ENCODE measurements at regions not wholly inside any gene's neighbourhood (a gene's known extent, or its start where the extent isn't known, plus 50 kb on each side); places are given as distances from the start of the nearest gene placed in this dataset.

- no peak overlapping the region for H3K4me2 ChIP-seq (ENCODE audit: low read length)
- H3K4me1 ChIP-seq (ENCODE audit: control insufficient read depth, insufficient read depth, low read length) = no peaks in the 10 kb centered on the region
- peaks cover 29% of the 10 kb centered on the region for H3K9me3 ChIP-seq (replicated peaks; ENCODE audit: low read length)
- H3K4me3 ChIP-seq (ENCODE audit: low read length) = no peak overlapping the region
- no peak overlapping the region for H3K9ac ChIP-seq (ENCODE audit: low read depth, low read length)
- no peaks in the 10 kb centered on the region for H3K27me3 ChIP-seq (ENCODE audit: control insufficient read depth, insufficient read depth, low read length)
- no peaks in the 10 kb centered on the region for H3K36me3 ChIP-seq (ENCODE audit: insufficient read depth, low read length)
These were observed 588.6 kb upstream of the MKI67 start for GRCh38 chr10:128714644-128715415.

DNA sequence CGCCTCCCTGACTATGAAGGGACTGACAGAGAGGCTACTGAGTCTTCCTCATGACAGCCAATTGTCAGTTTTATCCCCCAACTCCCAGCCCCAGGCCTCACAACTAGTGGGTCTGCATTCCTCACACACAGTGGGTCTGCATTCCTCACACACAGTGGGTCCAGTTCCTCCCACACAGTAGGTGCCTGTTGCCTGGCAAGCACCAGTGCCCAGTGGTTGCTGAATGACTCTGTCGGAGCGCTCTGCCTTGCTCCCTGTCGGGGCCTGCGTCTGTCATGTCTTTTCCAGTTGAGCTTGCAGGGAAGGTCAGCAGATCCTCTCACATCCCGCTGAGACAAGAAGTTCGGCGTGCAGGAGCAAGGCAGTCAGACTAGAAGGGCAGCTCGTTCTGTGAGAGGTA lies 590.0 kb upstream of the MKI67 start:
- Histone ChIP-seq H3K4me3 (ENCODE audit: low read length) (no peak overlapping the region), H3K4me1 (ENCODE audit: control insufficient read depth, insufficient read depth, low read length) (no peaks in the 10 kb centered on the region), H3K9me3 (replicated peaks; ENCODE audit: low read length) (peaks cover 29% of the 10 kb centered on the region), H3K9ac (ENCODE audit: low read depth, low read length) (no peak overlapping the region), H3K36me3 (ENCODE audit: insufficient read depth, low read length) (no peaks in the 10 kb centered on the region), H3K4me2 (ENCODE audit: low read length) (no peak overlapping the region), H3K27me3 (ENCODE audit: control insufficient read depth, insufficient read depth, low read length) (no peaks in the 10 kb centered on the region)

DNA sequence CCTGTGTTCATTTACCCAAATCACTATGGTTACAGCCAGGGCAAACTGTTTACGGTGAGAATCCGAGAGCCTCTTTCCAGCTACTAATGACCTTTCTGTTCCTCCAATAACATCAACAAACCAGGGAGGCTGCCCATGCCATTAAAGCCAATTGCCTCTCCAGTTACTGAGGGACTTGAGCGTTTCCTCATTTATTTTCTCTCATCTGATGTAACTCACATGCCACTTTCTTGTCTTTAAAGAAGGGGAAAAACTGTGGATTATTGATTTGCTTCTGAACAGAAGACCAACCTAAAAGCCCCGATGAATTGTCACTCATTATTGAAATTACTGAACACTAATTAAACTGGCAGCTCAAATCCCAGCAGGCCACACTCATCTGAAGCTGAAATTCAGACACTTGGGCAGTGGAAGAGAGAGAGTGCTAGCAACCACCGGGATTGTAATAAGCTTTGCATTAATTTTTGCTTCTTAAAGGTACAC lies 595.8 kb upstream of the MKI67 start:
- H3K36me3 ChIP-seq (ENCODE audit: insufficient read depth, low read length) = no peaks in the 10 kb centered on the region
- H3K4me2 ChIP-seq (ENCODE audit: low read length) = no peak overlapping the region
- no peaks in the 10 kb centered on the region for H3K27me3 ChIP-seq (ENCODE audit: control insufficient read depth, insufficient read depth, low read length)
- H3K9me3 ChIP-seq (replicated peaks; ENCODE audit: low read length) = peaks cover 7% of the 10 kb centered on the region
- no peaks in the 10 kb centered on the region for H3K4me1 ChIP-seq (ENCODE audit: control insufficient read depth, insufficient read depth, low read length)
- no peak overlapping the region for H3K4me3 ChIP-seq (ENCODE audit: low read length)
- H3K9ac ChIP-seq (ENCODE audit: low read depth, low read length) = no peak overlapping the region

GRCh38 chr10:128722947-128723346 lies 596.7 kb upstream of the MKI67 start:
- Histone ChIP-seq H3K9me3 (replicated peaks; ENCODE audit: low read length) (peaks cover 9% of the 10 kb centered on the region), H3K9ac (ENCODE audit: low read depth, low read length) (no peak overlapping the region), H3K27me3 (ENCODE audit: control insufficient read depth, insufficient read depth, low read length) (no peaks in the 10 kb centered on the region), H3K4me3 (ENCODE audit: low read length) (no peak overlapping the region), H3K4me2 (ENCODE audit: low read length) (no peak overlapping the region), H3K36me3 (ENCODE audit: insufficient read depth, low read length) (no peaks in the 10 kb centered on the region), H3K4me1 (ENCODE audit: control insufficient read depth, insufficient read depth, low read length) (no peaks in the 10 kb centered on the region)

- H3K4me2 ChIP-seq (ENCODE audit: low read length) = no peak overlapping the region
- no peaks in the 10 kb centered on the region for H3K4me1 ChIP-seq (ENCODE audit: control insufficient read depth, insufficient read depth, low read length)
- H3K27me3 ChIP-seq (ENCODE audit: control insufficient read depth, insufficient read depth, low read length) = no peaks in the 10 kb centered on the region
- H3K9ac ChIP-seq (ENCODE audit: low read depth, low read length) = no peak overlapping the region
- H3K4me3 ChIP-seq (ENCODE audit: low read length) = no peak overlapping the region
- peaks cover 9% of the 10 kb centered on the region for H3K9me3 ChIP-seq (replicated peaks; ENCODE audit: low read length)
- no peaks in the 10 kb centered on the region for H3K36me3 ChIP-seq (ENCODE audit: insufficient read depth, low read length)
These were observed 597.5 kb upstream of the MKI67 start for GRCh38 chr10:128723631-128724205.

GRCh38 chr10:128725531-128725930 lies 599.3 kb upstream of the MKI67 start:
- Histone ChIP-seq H3K9me3 (replicated peaks; ENCODE audit: low read length) (peaks cover 9% of the 10 kb centered on the region), H3K4me3 (ENCODE audit: low read length) (no peak overlapping the region), H3K4me2 (ENCODE audit: low read length) (no peak overlapping the region), H3K27me3 (ENCODE audit: control insufficient read depth, insufficient read depth, low read length) (no peaks in the 10 kb centered on the region), H3K9ac (ENCODE audit: low read depth, low read length) (no peak overlapping the region), H3K4me1 (ENCODE audit: control insufficient read depth, insufficient read depth, low read length) (no peaks in the 10 kb centered on the region), H3K36me3 (ENCODE audit: insufficient read depth, low read length) (no peaks in the 10 kb centered on the region)

GRCh38 chr10:128727114-128727513 lies 600.9 kb upstream of the MKI67 start:
- Histone ChIP-seq H3K27me3 (ENCODE audit: control insufficient read depth, insufficient read depth, low read length) (no peaks in the 10 kb centered on the region), H3K9me3 (replicated peaks; ENCODE audit: low read length) (peaks cover 6% of the 10 kb centered on the region), H3K36me3 (ENCODE audit: insufficient read depth, low read length) (no peaks in the 10 kb centered on the region), H3K4me3 (ENCODE audit: low read length) (no peak overlapping the region), H3K4me1 (ENCODE audit: control insufficient read depth, insufficient read depth, low read length) (no peaks in the 10 kb centered on the region), H3K4me2 (ENCODE audit: low read length) (no peak overlapping the region), H3K9ac (ENCODE audit: low read depth, low read length) (no peak overlapping the region)

- no peaks in the 10 kb centered on the region for H3K27me3 ChIP-seq (ENCODE audit: control insufficient read depth, insufficient read depth, low read length)
- H3K36me3 ChIP-seq (ENCODE audit: insufficient read depth, low read length) = no peaks in the 10 kb centered on the region
- H3K9ac ChIP-seq (ENCODE audit: low read depth, low read length) = no peak overlapping the region
- peaks cover 17% of the 10 kb centered on the region for H3K9me3 ChIP-seq (replicated peaks; ENCODE audit: low read length)
- no peaks in the 10 kb centered on the region for H3K4me1 ChIP-seq (ENCODE audit: control insufficient read depth, insufficient read depth, low read length)
- H3K4me3 ChIP-seq (ENCODE audit: low read length) = no peak overlapping the region
- H3K4me2 ChIP-seq (ENCODE audit: low read length) = no peak overlapping the region
These were observed 603.7 kb upstream of the MKI67 start for GRCh38 chr10:128729910-128730420.

- Histone ChIP-seq H3K4me3 (ENCODE audit: low read length) (no peak overlapping the region), H3K9ac (ENCODE audit: low read depth, low read length) (no peak overlapping the region), H3K4me1 (ENCODE audit: control insufficient read depth, insufficient read depth, low read length) (no peaks in the 10 kb centered on the region), H3K36me3 (ENCODE audit: insufficient read depth, low read length) (no peaks in the 10 kb centered on the region), H3K27me3 (ENCODE audit: control insufficient read depth, insufficient read depth, low read length) (no peaks in the 10 kb centered on the region), H3K9me3 (replicated peaks; ENCODE audit: low read length) (peaks cover 17% of the 10 kb centered on the region), H3K4me2 (ENCODE audit: low read length) (no peak overlapping the region)
These were observed 604.7 kb upstream of the MKI67 start for GRCh38 chr10:128730922-128731321.

- Histone ChIP-seq H3K4me1 (ENCODE audit: control insufficient read depth, insufficient read depth, low read length) (no peaks in the 10 kb centered on the region), H3K9me3 (replicated peaks; ENCODE audit: low read length) (peaks cover 17% of the 10 kb centered on the region), H3K4me3 (ENCODE audit: low read length) (no peak overlapping the region), H3K27me3 (ENCODE audit: control insufficient read depth, insufficient read depth, low read length) (no peaks in the 10 kb centered on the region), H3K9ac (ENCODE audit: low read depth, low read length) (no peak overlapping the region), H3K36me3 (ENCODE audit: insufficient read depth, low read length) (no peaks in the 10 kb centered on the region), H3K4me2 (ENCODE audit: low read length) (no peak overlapping the region)
These were observed 607.9 kb upstream of the MKI67 start for GRCh38 chr10:128734161-128734560.

- Histone ChIP-seq H3K4me3 (ENCODE audit: low read length) (no peak overlapping the region), H3K9me3 (replicated peaks; ENCODE audit: low read length) (peaks cover 19% of the 10 kb centered on the region), H3K9ac (ENCODE audit: low read depth, low read length) (no peak overlapping the region), H3K4me2 (ENCODE audit: low read length) (no peak overlapping the region), H3K27me3 (ENCODE audit: control insufficient read depth, insufficient read depth, low read length) (no peaks in the 10 kb centered on the region), H3K4me1 (ENCODE audit: control insufficient read depth, insufficient read depth, low read length) (no peaks in the 10 kb centered on the region), H3K36me3 (ENCODE audit: insufficient read depth, low read length) (no peaks in the 10 kb centered on the region)
These were observed 608.5 kb upstream of the MKI67 start for GRCh38 chr10:128734734-128735133.

GRCh38 chr10:128735996-128736395 lies 609.8 kb upstream of the MKI67 start:
- no peaks in the 10 kb centered on the region for H3K27me3 ChIP-seq (ENCODE audit: control insufficient read depth, insufficient read depth, low read length)
- H3K9me3 ChIP-seq (replicated peaks; ENCODE audit: low read length) = peaks cover 24% of the 10 kb centered on the region
- H3K4me2 ChIP-seq (ENCODE audit: low read length) = no peak overlapping the region
- H3K4me3 ChIP-seq (ENCODE audit: low read length) = no peak overlapping the region
- H3K4me1 ChIP-seq (ENCODE audit: control insufficient read depth, insufficient read depth, low read length) = no peaks in the 10 kb centered on the region
- no peaks in the 10 kb centered on the region for H3K36me3 ChIP-seq (ENCODE audit: insufficient read depth, low read length)
- H3K9ac ChIP-seq (ENCODE audit: low read depth, low read length) = no peak overlapping the region
